ENCODE measurements at regions not wholly inside any gene's neighbourhood (a gene's known extent, or its start where the extent isn't known, plus 50 kb on each side); places are given as distances from the start of the nearest gene placed in this dataset.

GRCh38 chr13:76809389-76809788 lies 76.8 kb downstream of the KCTD12 start:
- intact Hi-C loops (cut with DNase I) = no loop called here
- peak overlapping the region in 3 of 10 donors; percentile 3 to 8 (median 6) for H3K27ac ChIP-seq
- peaks cover 9 to 42% (median 30%) of the 10 kb centered on the region in 9 donors for H3K4me1 ChIP-seq
- WGBS, 2 donors = 54 to 61% methylated on average over 1 of the region's 1 CpG
- no peak overlapping the region for H3K4me3 ChIP-seq
- no peak for DNase-seq
- peak in 1 of 8 donors; percentile 15 for ATAC-seq
- TF ChIP-seq CTCF (IDR thresholded peaks at IDR 0.05) = no peak
- no peaks in the 10 kb centered on the region for H3K27me3 ChIP-seq
- H3K9me3 ChIP-seq = peaks cover 0 to 25% (median 0%) of the 10 kb centered on the region in 11 donors
- H3K36me3 ChIP-seq = no peaks in the 10 kb centered on the region

- no peak for DNase-seq
- Histone ChIP-seq H3K27me3 (no peaks in the 10 kb centered on the region), H3K27ac (peak overlapping the region in 1 of 10 donors; percentile 3), H3K9me3 (peaks cover 0 to 25% (median 0%) of the 10 kb centered on the region in 11 donors), H3K4me3 (no peak overlapping the region), H3K4me1 (peaks cover 9 to 44% (median 27%) of the 10 kb centered on the region in 9 donors), H3K36me3 (no peaks in the 10 kb centered on the region)
- ATAC-seq = peak in 1 of 8 donors; percentile 10
- no peak for TF ChIP-seq CTCF (IDR thresholded peaks at IDR 0.05)
- intact Hi-C loops (cut with DNase I) = no loop called here
- WGBS, 2 donors = 57 to 70% methylated on average over 2 of the region's 2 CpGs
Observed at GRCh38 chr13:76808927-76809326, 77.3 kb downstream of the KCTD12 start.

- ATAC-seq = no peak
- WGBS, 2 donors = 91 to 98% methylated on average over 4 of the region's 4 CpGs
- peak overlapping the region in 2 of 10 donors; percentile 13 to 42 for H3K27ac ChIP-seq
Observed at GRCh38 chr13:76804801-76805200, 81.4 kb downstream of the KCTD12 start.

GRCh38 chr13:76803831-76804230 lies 82.4 kb downstream of the KCTD12 start:
- no peaks in the 10 kb centered on the region for H3K36me3 ChIP-seq
- ATAC-seq = peak in 6 of 8 donors; percentile 29 to 92 (median 76)
- peaks cover 0 to 32% (median 14%) of the 10 kb centered on the region in 9 donors for H3K4me1 ChIP-seq
- no peaks in the 10 kb centered on the region for H3K27me3 ChIP-seq
- WGBS, 2 donors = 47 to 62% methylated on average over 1 of the region's 1 CpG
- peak overlapping the region in 3 of 10 donors; percentile 8 to 42 (median 13) for H3K27ac ChIP-seq
- H3K4me3 ChIP-seq = no peak overlapping the region
- DNase-seq = no peak
- TF ChIP-seq CTCF (IDR thresholded peaks at IDR 0.05) = no peak
- intact Hi-C loops (cut with DNase I) = loop anchor here in 1 of 10 donors (5.0 kb wide), 1 partner anchor 42 kb away; no protein-coding TSS in a partner anchor
- H3K9me3 ChIP-seq = peaks cover 0 to 16% (median 0%) of the 10 kb centered on the region in 11 donors

More at GRCh38 chr13:76804801-76805200, 81.4 kb downstream of the KCTD12 start:
- peaks cover 0 to 30% (median 14%) of the 10 kb centered on the region in 9 donors for H3K4me1 ChIP-seq
- DNase-seq = no peak
- no peak for TF ChIP-seq CTCF (IDR thresholded peaks at IDR 0.05)
- H3K36me3 ChIP-seq = no peaks in the 10 kb centered on the region
- intact Hi-C loops (cut with DNase I) = loop anchor here in 1 of 10 donors (5.0 kb wide), 1 partner anchor 42 kb away; no protein-coding TSS in a partner anchor
- peaks cover 0 to 22% (median 0%) of the 10 kb centered on the region in 11 donors for H3K9me3 ChIP-seq
- no peaks in the 10 kb centered on the region for H3K27me3 ChIP-seq
- H3K4me3 ChIP-seq = no peak overlapping the region
